Hematopoietic multipotent progenitor cell (in vitro differentiated cells): ENCODE measurements at regions not wholly inside any gene's neighbourhood (a gene's known extent, or its start where the extent isn't known, plus 50 kb on each side); places are given as distances from the start of the nearest gene placed in this dataset.
"Not testable (repeated sequence)": the region's sequence is repeated elsewhere in the genome, so short reads cannot be mapped to it uniquely, and the experiment has no call there.

Experiments
- DNase-seq, 3 donors: peaks; one replicate each; pipeline ENCODE4 v3.0.0-alpha.2; 2011 to 2015; ENCODE audit warnings: low read depth in 2 of 3, low spot score in 2 of 3

- DNase-seq: no peak
Observed at GRCh38 chr1:94362466-94363058, 55.6 kb upstream of the ABCD3 start.

- DNase-seq: no peak
Observed at GRCh38 chr1:94358630-94359599, 59.3 kb upstream of the ABCD3 start.

GRCh38 chr1:94357661-94358060 lies 60.5 kb upstream of the ABCD3 start:
- DNase-seq: no peak

GRCh38 chr1:94355485-94355980 lies 62.7 kb upstream of the ABCD3 start:
- no peak for DNase-seq

GRCh38 chr1:94351481-94351880 lies 66.7 kb upstream of the ABCD3 start:
- no peak for DNase-seq

- DNase-seq: no peak
Observed at GRCh38 chr1:94350350-94350924, 67.8 kb upstream of the ABCD3 start.

GRCh38 chr1:94349853-94350252 lies 68.3 kb upstream of the ABCD3 start:
- no peak for DNase-seq

- not testable (repeated sequence) for DNase-seq
Observed at GRCh38 chr1:94348386-94348785, 69.8 kb upstream of the ABCD3 start.

- DNase-seq: no peak
Observed at GRCh38 chr1:94345148-94345721, 73.0 kb upstream of the ABCD3 start.

- DNase-seq: no peak
Observed at GRCh38 chr1:94342416-94342815, 75.8 kb upstream of the ABCD3 start.

- peak in 2 of 3 donors; percentile 22 to 51 for DNase-seq
Observed at GRCh38 chr1:94339206-94339927, 78.8 kb upstream of the ABCD3 start.

- DNase-seq: no peak
Observed at GRCh38 chr1:94336991-94337390, 81.2 kb upstream of the ABCD3 start.

GRCh38 chr1:94335950-94336349 lies 82.2 kb upstream of the ABCD3 start:
- DNase-seq: peak in 2 of 3 donors; percentile 71 to 84

- no peak for DNase-seq
Observed at GRCh38 chr1:94335447-94335846, 82.7 kb upstream of the ABCD3 start.

- DNase-seq: no peak
Observed at GRCh38 chr1:94334764-94335163, 83.4 kb upstream of the ABCD3 start.

- DNase-seq: no peak
Observed at GRCh38 chr1:94332952-94333351, 85.2 kb upstream of the ABCD3 start.

- no peak for DNase-seq
Observed at GRCh38 chr1:94332516-94332915, 85.7 kb upstream of the ABCD3 start.

GRCh38 chr1:94329986-94330385 lies 88.2 kb upstream of the ABCD3 start:
- peak in 2 of 3 donors; percentile 31 to 46 for DNase-seq

- no peak for DNase-seq
Observed at GRCh38 chr1:94329276-94329675, 88.9 kb upstream of the ABCD3 start.

- DNase-seq: peak in 1 of 3 donors; percentile 27
Observed at GRCh38 chr1:94327001-94327690, 89.8 kb upstream of the ARHGAP29 start.
